Fibroblast of lung (primary cell): ENCODE measurements at regions not wholly inside any gene's neighbourhood (a gene's known extent, or its start where the extent isn't known, plus 50 kb on each side); places are given as distances from the start of the nearest gene placed in this dataset.

ENCODE experiments used
- DNase-seq, 2 donors: peaks; one replicate each; pipeline versions ENCODE4 v3.0.0 to v3.0.0-alpha.2; 2010; ENCODE audit warnings: low read depth in 2 of 2
- H2AFZ ChIP-seq: 2 replicates; pipeline ENCODE4 v1.5.1; 2012; ENCODE audit warnings: low read length, control low read depth, inconsistent platforms
- H3K27ac ChIP-seq: 2 replicates; pipeline ENCODE4 v1.5.1; 2011; ENCODE audit warnings: low read length, control low read depth; ENCODE audit not compliant: insufficient read depth
- H3K27me3 ChIP-seq: 2 replicates; pipeline ENCODE4 v1.5.1; 2011; ENCODE audit warnings: mild to moderate bottlenecking, low read length; ENCODE audit not compliant: control insufficient read depth, insufficient read depth
- H3K36me3 ChIP-seq: 2 replicates; pipeline ENCODE4 v1.5.1; 2011; ENCODE audit warnings: low read length; ENCODE audit not compliant: control insufficient read depth, insufficient read depth
- H3K4me1 ChIP-seq: 2 replicates; pipeline ENCODE4 v1.5.1; 2011; ENCODE audit warnings: low read length; ENCODE audit not compliant: control insufficient read depth, insufficient read depth; ENCODE audit errors: extremely low read depth
- H3K4me2 ChIP-seq: 2 replicates; pipeline ENCODE4 v1.5.1; 2011; ENCODE audit warnings: low read length, control low read depth; ENCODE audit not compliant: insufficient read depth; ENCODE audit errors: extremely low read depth
- H3K4me3 ChIP-seq, 4 experiments: fragments of 200-600 bp in 1 of 4; sonication (generic) in 1 of 4; replicated peaks in 1 of 4; 2 replicates each; pipeline ENCODE4 v1.5.1; 2011 to 2016; ENCODE audit warnings: low read length in 4 of 4, low read depth in 3 of 4, mild to moderate bottlenecking in 3 of 4, control low read depth in 2 of 4, inconsistent platforms in 1 of 4, mixed read lengths in 1 of 4; ENCODE audit not compliant: insufficient read depth in 1 of 4; ENCODE audit errors: control extremely low read depth in 1 of 4
- H3K79me2 ChIP-seq: 2 replicates; pipeline ENCODE4 v1.5.1; 2012; ENCODE audit warnings: mild to moderate bottlenecking, low read length, inconsistent platforms; ENCODE audit not compliant: control insufficient read depth, insufficient read depth
- H3K9ac ChIP-seq: 2 replicates; pipeline ENCODE4 v1.5.1; 2011; ENCODE audit warnings: mild to moderate bottlenecking, low read length, control low read depth; ENCODE audit not compliant: insufficient read depth
- H3K9me3 ChIP-seq: 2 replicates; pipeline ENCODE4 v1.5.1; 2012; ENCODE audit warnings: low read depth, low read length; ENCODE audit not compliant: control insufficient read depth, insufficient read depth
- H4K20me1 ChIP-seq: 2 replicates; pipeline ENCODE4 v1.5.1; 2011; ENCODE audit warnings: low read length; ENCODE audit not compliant: control insufficient read depth, insufficient read depth; ENCODE audit errors: extremely low read depth
- CTCF ChIP-seq, 2 donors: IDR thresholded peaks in 1 of 2; conservative IDR thresholded peaks in 1 of 2; 1 replicate in 1 of 2; 2 replicates in 1 of 2; pipeline ENCODE4 v1.5.1; 2011 to 2012; ENCODE audit warnings: low read length in 2 of 2, control low read depth in 1 of 2, inconsistent platforms in 1 of 2, low read depth in 1 of 2, mild to moderate bottlenecking in 1 of 2
- EZH2 ChIP-seq: IDR thresholded peaks from 2 replicates; pipeline ENCODE4 v1.5.1; 2012; ENCODE audit warnings: low read length, control low read depth, mild to moderate bottlenecking; ENCODE audit errors: missing control alignments

DNA sequence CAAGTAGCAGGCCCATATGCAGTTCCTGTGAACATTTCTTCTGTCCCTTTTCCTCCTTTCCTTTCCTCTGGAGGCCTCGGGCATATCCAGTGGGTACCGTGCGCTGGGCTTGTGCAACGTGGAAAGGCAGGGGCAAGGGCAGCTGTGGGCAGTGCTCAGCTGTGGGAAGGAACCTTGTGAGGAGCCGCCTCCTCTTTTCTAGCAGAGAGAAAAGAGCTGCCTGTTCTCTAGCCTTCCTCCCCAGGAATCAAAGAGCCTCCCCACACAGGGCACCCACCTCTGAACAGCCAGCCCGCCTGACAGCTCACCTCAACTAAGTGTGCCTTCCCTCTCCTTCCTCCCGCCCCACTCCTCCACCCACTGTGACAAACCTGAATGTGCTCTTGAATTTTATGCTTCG, 143.3 kb upstream of the HDDC2 start:
- Histone ChIP-seq H2AFZ (no peak overlapping the region), H3K36me3 (no peaks in the 10 kb centered on the region), H4K20me1 (no peaks in the 10 kb centered on the region), H3K27me3 (no peaks in the 10 kb centered on the region), H3K27ac (no peak overlapping the region), H3K79me2 (no peaks in the 10 kb centered on the region), H3K9me3 (no peaks in the 10 kb centered on the region), H3K4me1 (no peaks in the 10 kb centered on the region), H3K4me2 (no peak overlapping the region), H3K4me3 (no peak overlapping the region), H3K9ac (no peak overlapping the region)
- TF ChIP-seq EZH2 (no peak), CTCF (conservative IDR thresholded peaks at IDR 0.05 in 1 of 2, IDR thresholded peaks at IDR 0.05 in 1 of 2; ENCODE audit: low read depth in 1 of 2, low read length in 2 of 2) (no peak)
- no peak for DNase-seq

GRCh38 chr6:125446011-125446410, 144.2 kb upstream of the HDDC2 start:
- DNase-seq: no peak

GRCh38 chr6:125451750-125452149, 150.0 kb upstream of the HDDC2 start:
- DNase-seq: no peak
- Histone ChIP-seq H3K27ac (no peak overlapping the region), H3K36me3 (no peaks in the 10 kb centered on the region), H3K27me3 (no peaks in the 10 kb centered on the region), H4K20me1 (no peaks in the 10 kb centered on the region), H2AFZ (no peak overlapping the region), H3K9ac (no peak overlapping the region), H3K4me1 (no peaks in the 10 kb centered on the region), H3K79me2 (no peaks in the 10 kb centered on the region), H3K4me3 (no peak overlapping the region), H3K4me2 (no peak overlapping the region), H3K9me3 (no peaks in the 10 kb centered on the region)
- TF ChIP-seq EZH2 (no peak), CTCF (conservative IDR thresholded peaks at IDR 0.05 in 1 of 2, IDR thresholded peaks at IDR 0.05 in 1 of 2; ENCODE audit: low read depth in 1 of 2, low read length in 2 of 2) (no peak)

More at GRCh38 chr6:125446011-125446410, 144.2 kb upstream of the HDDC2 start:
- Histone ChIP-seq H3K9me3 (no peaks in the 10 kb centered on the region), H3K27ac (no peak overlapping the region), H3K27me3 (no peaks in the 10 kb centered on the region), H3K9ac (no peak overlapping the region), H3K4me2 (no peak overlapping the region), H3K36me3 (no peaks in the 10 kb centered on the region), H3K79me2 (no peaks in the 10 kb centered on the region), H4K20me1 (no peaks in the 10 kb centered on the region), H3K4me1 (no peaks in the 10 kb centered on the region), H3K4me3 (no peak overlapping the region), H2AFZ (no peak overlapping the region)
- no peak for TF ChIP-seq CTCF (conservative IDR thresholded peaks at IDR 0.05 in 1 of 2, IDR thresholded peaks at IDR 0.05 in 1 of 2; ENCODE audit: low read depth in 1 of 2, low read length in 2 of 2)
- no peak for TF ChIP-seq EZH2
